ENCODE measurements at regions not wholly inside any gene's neighbourhood (a gene's known extent, or its start where the extent isn't known, plus 50 kb on each side); places are given as distances from the start of the nearest gene placed in this dataset.

- Histone ChIP-seq H3K4me3 (no peak overlapping the region), H3K9me3 (replicated peaks in 1 of 3) (no peaks in the 10 kb centered on the region), H3K36me3 (replicated peaks in 1 of 2) (no peaks in the 10 kb centered on the region), H3K27ac (no peak overlapping the region), H3K4me1 (replicated peaks in 1 of 2) (no peaks in the 10 kb centered on the region), H3K27me3 (no peaks in the 10 kb centered on the region)
- TF ChIP-seq POLR2A (IDR thresholded peaks at IDR 0.05) (no peak), CTCF (IDR thresholded peaks at IDR 0.05) (no peak)
- intact Hi-C loops (cut with DNase I) = no loop called here
- no peak for DNase-seq
- WGBS, 4 donors = 81 to 98% (median 90%) methylated on average over 2 of the region's 2 CpGs
These were observed 865.4 kb downstream of the TLE4 start for GRCh38 chr9:80437091-80437640.

GRCh38 chr9:80435591-80435990 lies 863.8 kb downstream of the TLE4 start:
- Histone ChIP-seq H3K27ac (no peak overlapping the region), H3K36me3 (replicated peaks in 1 of 2) (no peaks in the 10 kb centered on the region), H3K27me3 (no peaks in the 10 kb centered on the region), H3K4me1 (replicated peaks in 1 of 2) (no peaks in the 10 kb centered on the region), H3K9me3 (replicated peaks in 1 of 3) (no peaks in the 10 kb centered on the region), H3K4me3 (no peak overlapping the region)
- WGBS, 4 donors = 60 to 70% (median 67%) methylated on average over 3 of the region's 3 CpGs
- no peak for DNase-seq
- intact Hi-C loops (cut with DNase I) = no loop called here
- TF ChIP-seq CTCF (IDR thresholded peaks at IDR 0.05) = no peak
- TF ChIP-seq POLR2A (IDR thresholded peaks at IDR 0.05) = no peak

DNA sequence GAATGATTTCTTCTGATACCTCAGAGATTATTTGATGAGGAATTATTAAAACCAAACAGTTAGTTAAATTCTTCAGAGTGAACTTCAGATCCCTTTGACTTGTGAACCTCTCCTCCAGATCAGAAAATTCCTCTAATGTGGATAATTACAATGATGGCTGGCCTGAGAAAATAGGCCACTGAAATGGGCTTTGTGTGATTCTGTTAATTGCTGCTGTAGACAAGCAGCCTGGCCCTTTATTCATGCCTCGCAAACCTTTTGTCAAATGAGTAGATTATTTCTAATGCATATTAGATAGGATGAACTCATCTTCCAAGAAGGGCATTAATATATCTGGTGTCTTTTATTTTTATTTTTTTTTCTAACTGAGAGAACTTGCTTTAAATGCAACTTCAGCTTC lies 855.2 kb downstream of the TLE4 start:
- 88 to 100% (median 92%) methylated on average over 1 of the region's 1 CpG for WGBS, 4 donors
- Histone ChIP-seq H3K4me1 (replicated peaks in 1 of 2) (no peaks in the 10 kb centered on the region), H3K36me3 (replicated peaks in 1 of 2) (no peaks in the 10 kb centered on the region), H3K9me3 (replicated peaks in 1 of 3) (no peaks in the 10 kb centered on the region), H3K27ac (no peak overlapping the region), H3K4me3 (no peak overlapping the region), H3K27me3 (no peaks in the 10 kb centered on the region)
- DNase-seq = no peak
- intact Hi-C loops (cut with DNase I) = no loop called here
- TF ChIP-seq CTCF (IDR thresholded peaks at IDR 0.05) (no peak), POLR2A (IDR thresholded peaks at IDR 0.05) (no peak)

GRCh38 chr9:80417211-80417773 lies 845.5 kb downstream of the TLE4 start:
- H3K36me3 ChIP-seq (replicated peaks in 1 of 2) = no peaks in the 10 kb centered on the region
- H3K4me1 ChIP-seq (replicated peaks in 1 of 2) = no peaks in the 10 kb centered on the region
- no peaks in the 10 kb centered on the region for H3K27me3 ChIP-seq
- no peak for DNase-seq
- no peak overlapping the region for H3K27ac ChIP-seq
- H3K4me3 ChIP-seq = no peak overlapping the region
- no peaks in the 10 kb centered on the region for H3K9me3 ChIP-seq (replicated peaks in 1 of 3)
- TF ChIP-seq POLR2A (IDR thresholded peaks at IDR 0.05) (no peak), CTCF (IDR thresholded peaks at IDR 0.05) (no peak)
- intact Hi-C loops (cut with DNase I) = no loop called here

Data from adrenal gland (tissue), 9 donors.